Endothelial cell of umbilical vein (primary cell): ENCODE measurements at regions not wholly inside any gene's neighbourhood (a gene's known extent, or its start where the extent isn't known, plus 50 kb on each side); places are given as distances from the start of the nearest gene placed in this dataset.

Experiments used
- BruUV-seq: library from RNA; stranded (reverse); fragments of 400-500 nt; replicated peaks from 2 replicates; lab custom pipeline; 2021; lab: Mats Ljungman, UMichigan
- CTCF ChIA-PET: fragments of 300-600, 350-600 bp; sonication (Branson Sonifier 250); formaldehyde crosslinking; loops from one replicate; lab custom pipeline; 2021; ENCODE audit warnings: antibody characterized with exemption, inconsistent platforms; lab: Charles Lee
- POLR2A ChIA-PET: fragments of 300-600, 350-600 bp; sonication (Branson Sonifier 250); formaldehyde crosslinking; loops from one replicate; lab custom pipeline; 2021; ENCODE audit warnings: antibody characterized with exemption, inconsistent platforms; lab: Charles Lee
- DNase-seq: peaks from one replicate; pipeline ENCODE4 v3.0.0-alpha.2; 2011; ENCODE audit warnings: low read depth, low spot score
- FAIRE-seq: peaks from 2 replicates; lab custom pipeline; 2011; peaks lifted over from hg19 to GRCh38; lab: Jason Lieb, UNC
- H2AFZ ChIP-seq: 2 replicates; pipeline ENCODE4 v1.6.0; 2012; ENCODE audit warnings: low read depth, low read length, control low read depth, inconsistent platforms
- H3K27ac ChIP-seq: 2 replicates; pipeline ENCODE4 v1.5.1; 2011; ENCODE audit warnings: low read depth, mild to moderate bottlenecking, control low read depth, low read length, moderate library complexity; ENCODE audit not compliant: insufficient read depth
- H3K27me3 ChIP-seq, 2 experiments: 2 replicates each; pipeline versions ENCODE4 v1.6.0 to v1.6.1; 2011; ENCODE audit warnings: low read length in 2 of 2, mixed read lengths in 1 of 2; ENCODE audit not compliant: control insufficient read depth in 2 of 2, insufficient read depth in 2 of 2
- H3K36me3 ChIP-seq, 2 experiments: 2 replicates in 1 of 2; 3 replicates in 1 of 2; pipeline ENCODE4 v1.5.1; 2011; ENCODE audit warnings: low read length in 2 of 2, mild to moderate bottlenecking in 1 of 2, moderate library complexity in 1 of 2; ENCODE audit not compliant: control insufficient read depth in 2 of 2, insufficient read depth in 2 of 2; ENCODE audit errors: extremely low read depth in 1 of 2
- H3K4me1 ChIP-seq: 3 replicates; pipeline ENCODE4 v1.5.1; 2011; ENCODE audit warnings: mild to moderate bottlenecking, low read length; ENCODE audit not compliant: control insufficient read depth, insufficient read depth; ENCODE audit errors: extremely low read depth
- H3K4me2 ChIP-seq: 2 replicates; pipeline ENCODE4 v1.6.1; 2011; ENCODE audit warnings: low read length, control low read depth, mixed read lengths; ENCODE audit not compliant: insufficient read depth
- H3K4me3 ChIP-seq, 3 experiments: fragments of 200-600 bp in 1 of 3; sonication (generic), shearing (Covaris generic) in 1 of 3; replicated peaks in 1 of 3; 2 replicates each; pipeline ENCODE4 v1.5.1; 2011 to 2016; ENCODE audit warnings: control low read depth in 3 of 3, low read length in 3 of 3, mild to moderate bottlenecking in 2 of 3, inconsistent platforms in 1 of 3, low read depth in 1 of 3, moderate library complexity in 1 of 3; ENCODE audit not compliant: insufficient read depth in 1 of 3
- H3K79me2 ChIP-seq: 2 replicates; pipeline ENCODE4 v1.6.0; 2012; ENCODE audit warnings: low read length, inconsistent platforms; ENCODE audit not compliant: control insufficient read depth, insufficient read depth
- H3K9ac ChIP-seq: replicated peaks from 2 replicates; pipeline ENCODE3; 2011; ENCODE audit warnings: low read length, control low read depth; ENCODE audit not compliant: insufficient read depth; ENCODE audit errors: extremely low read depth
- H3K9me1 ChIP-seq: replicated peaks from 3 replicates; pipeline ENCODE4 v1.6.0; 2011; ENCODE audit warnings: mild to moderate bottlenecking, low read length; ENCODE audit not compliant: control insufficient read depth, insufficient read depth; ENCODE audit errors: extremely low read depth
- H3K9me3 ChIP-seq: replicated peaks from 2 replicates; pipeline ENCODE4 v1.5.1; 2012; ENCODE audit warnings: low read length, inconsistent platforms; ENCODE audit not compliant: control insufficient read depth, insufficient read depth
- H4K20me1 ChIP-seq: replicated peaks from 2 replicates; pipeline ENCODE3; 2011; ENCODE audit warnings: mild to moderate bottlenecking, low read length; ENCODE audit not compliant: control insufficient read depth, insufficient read depth; ENCODE audit errors: extremely low read depth
- EZH2 ChIP-seq: IDR thresholded peaks from 2 replicates; pipeline ENCODE4 v1.6.1; 2012; ENCODE audit warnings: borderline replicate concordance, low read depth, mild to moderate bottlenecking, moderate library complexity, low read length, inconsistent platforms; ENCODE audit not compliant: severe bottlenecking
- FOS ChIP-seq: IDR thresholded peaks from 2 replicates; pipeline ENCODE4 v1.6.1; 2011; ENCODE audit warnings: mild to moderate bottlenecking, low read length, moderate library complexity, borderline replicate concordance; ENCODE audit not compliant: insufficient read depth
- GATA2 ChIP-seq: IDR thresholded peaks from 2 replicates; pipeline ENCODE4 v1.7.0; 2011; ENCODE audit warnings: low read depth, mild to moderate bottlenecking, moderate library complexity, mixed read lengths, low read length; ENCODE audit not compliant: insufficient read length, insufficient read depth
- JUN ChIP-seq: IDR thresholded peaks from 2 replicates; pipeline ENCODE4 v1.6.1; 2011; ENCODE audit warnings: borderline replicate concordance, low read depth; ENCODE audit not compliant: insufficient read length, insufficient read depth
- MYC ChIP-seq: IDR thresholded peaks from one replicate; pipeline ENCODE4 v1.6.1; 2011; ENCODE audit warnings: mild to moderate bottlenecking, low read depth, low read length
- POLR2A ChIP-seq: IDR thresholded peaks from 2 replicates; pipeline ENCODE4 v1.6.1; 2012; ENCODE audit warnings: low read depth, mild to moderate bottlenecking, control low read depth, low read length
- POLR2AphosphoS5 ChIP-seq: IDR thresholded peaks from 2 replicates; pipeline ENCODE4 v1.6.1; 2012; ENCODE audit warnings: low read depth, mild to moderate bottlenecking, control low read depth, low read length, moderate library complexity; ENCODE audit not compliant: insufficient read depth
- dilution Hi-C: fragments of 300-500 bp; cut with MboI; formaldehyde crosslinking; loops from one replicate; pipeline ENCODE4 v1.15.0; 2019; ENCODE audit warnings: low sequenced_read_pairs; ENCODE audit not compliant: extremely low pct_ligation_motif_present
- intact Hi-C: fragments of 100-400 bp; cut with micrococcal nuclease; formaldehyde crosslinking; loops from one replicate; pipeline ENCODE4 v1.10.0; 2022
- TF ChIP-seq, protein P1 (sequence below), 2 donors: IDR thresholded peaks; 1 replicate in 1 of 2; 2 replicates in 1 of 2; pipeline ENCODE4 v1.5.1; 2011; ENCODE audit warnings: low read length in 2 of 2, mild to moderate bottlenecking in 2 of 2, moderate library complexity in 2 of 2, control low read depth in 1 of 2, inconsistent platforms in 1 of 2, low read depth in 1 of 2; ENCODE audit not compliant: insufficient read depth in 1 of 2; ENCODE audit errors: extremely low read depth in 1 of 2
- TF ChIP-seq, protein P2 (sequence below): IDR thresholded peaks from 2 replicates; pipeline ENCODE4 v1.6.1; 2011; ENCODE audit not compliant: insufficient read depth, insufficient read length

DNA sequence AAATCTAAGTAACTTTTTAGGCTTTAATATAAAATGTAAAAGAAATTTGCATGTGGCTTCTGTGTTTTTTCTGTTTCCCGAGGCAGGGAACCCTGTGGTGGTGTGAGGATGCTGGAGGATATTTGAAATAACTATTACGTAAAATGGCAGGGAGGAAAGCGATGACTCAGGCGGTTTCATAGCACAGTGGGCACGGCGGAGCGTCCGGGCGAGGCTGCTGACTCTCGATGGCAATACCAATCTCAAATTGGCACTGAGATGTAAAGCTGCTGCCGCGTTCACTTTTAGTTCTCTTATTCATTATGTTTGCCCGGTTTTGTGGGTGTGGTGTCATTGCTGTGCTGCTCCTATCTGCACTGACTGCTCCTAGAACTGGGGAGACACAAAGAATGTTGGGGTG lies 254.3 kb downstream of the THBS2 start:
- CTCF ChIA-PET, result no interaction called here
- no peak overlapping the region for H3K9ac ChIP-seq
- intact Hi-C loops, result no loop called here
- H3K4me1 ChIP-seq, result no peaks in the 10 kb centered on the region
- H3K9me1 ChIP-seq, result no peaks in the 10 kb centered on the region
- no peak overlapping the region for H3K27ac ChIP-seq
- TF ChIP-seq FOS, result no peak
- TF ChIP-seq EZH2, result no peak
- TF ChIP-seq GATA2, result no peak
- TF ChIP-seq POLR2A, result no peak
- TF ChIP-seq, protein P1, sequence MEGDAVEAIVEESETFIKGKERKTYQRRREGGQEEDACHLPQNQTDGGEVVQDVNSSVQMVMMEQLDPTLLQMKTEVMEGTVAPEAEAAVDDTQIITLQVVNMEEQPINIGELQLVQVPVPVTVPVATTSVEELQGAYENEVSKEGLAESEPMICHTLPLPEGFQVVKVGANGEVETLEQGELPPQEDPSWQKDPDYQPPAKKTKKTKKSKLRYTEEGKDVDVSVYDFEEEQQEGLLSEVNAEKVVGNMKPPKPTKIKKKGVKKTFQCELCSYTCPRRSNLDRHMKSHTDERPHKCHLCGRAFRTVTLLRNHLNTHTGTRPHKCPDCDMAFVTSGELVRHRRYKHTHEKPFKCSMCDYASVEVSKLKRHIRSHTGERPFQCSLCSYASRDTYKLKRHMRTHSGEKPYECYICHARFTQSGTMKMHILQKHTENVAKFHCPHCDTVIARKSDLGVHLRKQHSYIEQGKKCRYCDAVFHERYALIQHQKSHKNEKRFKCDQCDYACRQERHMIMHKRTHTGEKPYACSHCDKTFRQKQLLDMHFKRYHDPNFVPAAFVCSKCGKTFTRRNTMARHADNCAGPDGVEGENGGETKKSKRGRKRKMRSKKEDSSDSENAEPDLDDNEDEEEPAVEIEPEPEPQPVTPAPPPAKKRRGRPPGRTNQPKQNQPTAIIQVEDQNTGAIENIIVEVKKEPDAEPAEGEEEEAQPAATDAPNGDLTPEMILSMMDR (IDR thresholded peaks at IDR 0.05; ENCODE audit: extremely low read depth in 1 of 2, insufficient read depth in 1 of 2, low read depth in 1 of 2, low read length in 2 of 2), result no peak
- TF ChIP-seq, protein P2, sequence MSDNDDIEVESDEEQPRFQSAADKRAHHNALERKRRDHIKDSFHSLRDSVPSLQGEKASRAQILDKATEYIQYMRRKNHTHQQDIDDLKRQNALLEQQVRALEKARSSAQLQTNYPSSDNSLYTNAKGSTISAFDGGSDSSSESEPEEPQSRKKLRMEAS, result no peak
- no peak for TF ChIP-seq JUN
- no peak for TF ChIP-seq POLR2AphosphoS5
- TF ChIP-seq MYC, result no peak
- POLR2A ChIA-PET, result no interaction called here
- H3K4me3 ChIP-seq, result no peak overlapping the region
- no peaks in the 10 kb centered on the region for H3K27me3 ChIP-seq
- peaks cover 3% of the 10 kb centered on the region for H3K9me3 ChIP-seq
- BruUV-seq, result no TSS peak
- H3K36me3 ChIP-seq, result no peaks in the 10 kb centered on the region
- H3K4me2 ChIP-seq, result no peak overlapping the region
- H4K20me1 ChIP-seq, result no peaks in the 10 kb centered on the region
- DNase-seq, result no peak
- H3K79me2 ChIP-seq, result no peaks in the 10 kb centered on the region
- no peak overlapping the region for H2AFZ ChIP-seq
- dilution Hi-C loops, result no loop called here
- FAIRE-seq, result no peak
